SK-N-SH (cell line): ENCODE measurements at regions not wholly inside any gene's neighbourhood (a gene's known extent, or its start where the extent isn't known, plus 50 kb on each side); places are given as distances from the start of the nearest gene placed in this dataset.

Experiments
- CTCF ChIA-PET: fragments of 300-600, 350-600 bp; formaldehyde crosslinking; extraction: SDS; loops from one replicate; lab custom pipeline; 2021; lab: Yijun Ruan, JAX
- POLR2A ChIA-PET: fragments of 350-600 bp; sonication (Branson Sonifier 250); formaldehyde crosslinking; extraction: SDS; loops from one replicate; lab custom pipeline; 2020; ENCODE audit warnings: antibody characterized with exemption, inconsistent platforms; lab: Yijun Ruan, JAX
- DNase-seq: peaks from one replicate; pipeline ENCODE4 v3.0.0; 2012
- H2AFZ ChIP-seq: fragments of 200-600 bp; sonication (generic); 2 replicates; pipeline ENCODE4 v1.8.1; 2016; ENCODE audit warnings: antibody characterized with exemption, mild to moderate bottlenecking, low read depth
- H3F3A ChIP-seq: fragments of 200-600 bp; sonication (generic); replicated peaks from 2 replicates; pipeline ENCODE3; 2016; ENCODE audit warnings: antibody characterized with exemption, mild to moderate bottlenecking; ENCODE audit not compliant: insufficient read depth
- H3K27ac ChIP-seq, 2 experiments: fragments of 200-500 bp in 1 of 2; fragments of 200-600 bp in 1 of 2; sonication (Bioruptor generic) in 1 of 2; sonication (generic), shearing (Covaris generic) in 1 of 2; 2 replicates each; pipeline versions ENCODE4 v1.5.1 to v1.6.1; 2014 to 2016; ENCODE audit warnings: low read depth in 2 of 2, inconsistent platforms in 1 of 2, low read length in 1 of 2, mild to moderate bottlenecking in 1 of 2, mixed read lengths in 1 of 2
- H3K27me3 ChIP-seq: fragments of 200-600 bp; sonication (generic), shearing (Covaris generic); 2 replicates; pipeline ENCODE4 v1.6.1; 2016; ENCODE audit warnings: mixed run types; ENCODE audit not compliant: insufficient read depth
- H3K36me3 ChIP-seq, 2 experiments: fragments of 200-500 bp in 1 of 2; fragments of 200-600 bp in 1 of 2; sonication (Bioruptor generic) in 1 of 2; sonication (generic) in 1 of 2; replicated peaks in 1 of 2; 2 replicates each; pipeline versions ENCODE3 to v1.5.1; 2014 to 2016; ENCODE audit warnings: low read length in 1 of 2, mild to moderate bottlenecking in 1 of 2; ENCODE audit not compliant: insufficient read depth in 2 of 2, control insufficient read depth in 1 of 2
- H3K4me1 ChIP-seq, 2 experiments: fragments of 200-500 bp in 1 of 2; fragments of 200-600 bp in 1 of 2; sonication (Bioruptor generic) in 1 of 2; sonication (generic), shearing (Covaris generic) in 1 of 2; 2 replicates each; pipeline versions ENCODE4 v1.5.1 to v1.6.1; 2014 to 2016; ENCODE audit warnings: low read depth in 1 of 2, low read length in 1 of 2, mixed run types in 1 of 2; ENCODE audit not compliant: insufficient read depth in 2 of 2, control insufficient read depth in 1 of 2
- H3K4me2 ChIP-seq: fragments of 200-600 bp; sonication (generic), shearing (Covaris generic); 2 replicates; pipeline ENCODE4 v1.6.1; 2017; ENCODE audit warnings: mixed run types
- H3K4me3 ChIP-seq, 2 experiments: fragments of 200-500 bp in 1 of 2; fragments of 200-600 bp in 1 of 2; sonication (Bioruptor generic) in 1 of 2; sonication (generic), shearing (Covaris generic) in 1 of 2; 2 replicates each; pipeline versions ENCODE4 v1.5.1 to v1.8.1; 2014 to 2016; ENCODE audit warnings: low read depth in 2 of 2, inconsistent platforms in 1 of 2, low read length in 1 of 2, mild to moderate bottlenecking in 1 of 2, mixed read lengths in 1 of 2, moderate library complexity in 1 of 2
- H3K79me2 ChIP-seq: fragments of 200-600 bp; sonication (generic); 2 replicates; pipeline ENCODE4 v1.8.1; 2017; ENCODE audit warnings: mild to moderate bottlenecking; ENCODE audit not compliant: insufficient read depth
- H3K9ac ChIP-seq: fragments of 200-600 bp; sonication (generic); 2 replicates; pipeline ENCODE4 v1.6.1; 2017; ENCODE audit warnings: mixed run types
- H3K9me2 ChIP-seq: fragments of 200-600 bp; sonication (generic); 2 replicates; pipeline ENCODE4 v1.6.1; 2017; ENCODE audit warnings: mixed run types
- H3K9me3 ChIP-seq: fragments of 200-600 bp; sonication (generic); 2 replicates; pipeline ENCODE4 v1.6.1; 2017; ENCODE audit warnings: mixed run types, mild to moderate bottlenecking, moderate library complexity
- H4K20me1 ChIP-seq: fragments of 200-600 bp; sonication (generic); 2 replicates; pipeline ENCODE4 v1.6.1; 2017; ENCODE audit warnings: mild to moderate bottlenecking, mixed run types; ENCODE audit not compliant: insufficient read depth
- EP300 ChIP-seq, 2 experiments: IDR thresholded peaks; 2 replicates each; pipeline versions ENCODE4 v1.4.0 to v1.6.1; 2012; ENCODE audit warnings: borderline replicate concordance in 1 of 2, low read depth in 1 of 2, low read length in 1 of 2
- EZH2phosphoT487 ChIP-seq: fragments of 200-600 bp; sonication (generic); IDR thresholded peaks from 2 replicates; pipeline ENCODE4 v1.6.1; 2017; ENCODE audit warnings: low read depth, mixed run types, mild to moderate bottlenecking, antibody characterized with exemption, moderate library complexity, borderline replicate concordance
- FOSL2 ChIP-seq: IDR thresholded peaks from 2 replicates; pipeline ENCODE4 v1.4.0; 2012; ENCODE audit warnings: low read depth, mild to moderate bottlenecking, moderate library complexity, borderline replicate concordance
- FOXJ3 ChIP-seq: sonication (generic); formaldehyde crosslinking; IDR thresholded peaks from 2 replicates; pipeline ENCODE4 v1.5.1; 2020; ENCODE audit warnings: mild to moderate bottlenecking, missing genetic modification reagents
- GATA2 ChIP-seq: sonication (generic); formaldehyde crosslinking; IDR thresholded peaks from 2 replicates; pipeline ENCODE4 v1.5.0; 2020; ENCODE audit warnings: mild to moderate bottlenecking, missing genetic modification reagents
- JUND ChIP-seq: IDR thresholded peaks from 2 replicates; pipeline ENCODE4 v1.4.0; 2012
- MAX ChIP-seq: IDR thresholded peaks from 2 replicates; pipeline ENCODE4 v1.4.0; 2012; ENCODE audit warnings: low read depth
- MEF2A ChIP-seq: IDR thresholded peaks from 2 replicates; pipeline ENCODE4 v1.4.0; 2012; ENCODE audit warnings: low read depth, borderline replicate concordance
- POLR2AphosphoS5 ChIP-seq: IDR thresholded peaks from 2 replicates; pipeline ENCODE4 v1.6.1; 2012; ENCODE audit warnings: low read depth, low read length
- RAD21 ChIP-seq: IDR thresholded peaks from 2 replicates; pipeline ENCODE4 v1.6.1; 2012; ENCODE audit warnings: mild to moderate bottlenecking, low read length
- RCOR1 ChIP-seq: fragments of 150-350 bp; IDR thresholded peaks from 2 replicates; pipeline ENCODE4 v1.6.1; 2017; ENCODE audit warnings: antibody characterized with exemption, low read length
- REST ChIP-seq: IDR thresholded peaks from 2 replicates; pipeline ENCODE4 v1.6.1; 2012; ENCODE audit warnings: mild to moderate bottlenecking, low read depth, low read length, moderate library complexity
- TAF1 ChIP-seq: IDR thresholded peaks from 2 replicates; pipeline ENCODE4 v1.6.1; 2012; ENCODE audit warnings: low read depth, mild to moderate bottlenecking, low read length, moderate library complexity, borderline replicate concordance
- TCF12 ChIP-seq: IDR thresholded peaks from 2 replicates; pipeline ENCODE4 v1.4.0; 2012
- TEAD4 ChIP-seq: IDR thresholded peaks from 2 replicates; pipeline ENCODE4 v1.4.0; 2012; ENCODE audit warnings: mild to moderate bottlenecking, borderline replicate concordance; ENCODE audit not compliant: insufficient read depth
- USF2 ChIP-seq: fragments of 150-350 bp; IDR thresholded peaks from 2 replicates; pipeline ENCODE4 v1.6.1; 2017; ENCODE audit warnings: antibody characterized with exemption, low read length, low read depth, borderline replicate concordance
- YY1 ChIP-seq: IDR thresholded peaks from 2 replicates; pipeline ENCODE4 v1.4.0; 2012; ENCODE audit warnings: low read depth, mild to moderate bottlenecking
- ZBTB33 ChIP-seq: IDR thresholded peaks from 2 replicates; pipeline ENCODE4 v1.4.0; 2012; ENCODE audit warnings: low read depth, borderline replicate concordance
- WGBS: methylation state at CpG from one replicate; pipeline ENCODE4 v1.1.6; 2017; ENCODE audit warnings: low lambda C conversion rate; 5-methylcytosine and 5-hydroxymethylcytosine counted together

GRCh38 chr7:49093218-49093617, 168.9 kb downstream of the CDC14C start:
- H3K4me2 ChIP-seq, result no peak overlapping the region
- WGBS, result 0% methylated on average over 1 of the region's 1 CpG
- no peaks in the 10 kb centered on the region for H3K4me1 ChIP-seq
- H3K9ac ChIP-seq, result no peak overlapping the region
- H3F3A ChIP-seq, result no peaks in the 10 kb centered on the region
- no peak for DNase-seq
- ChIA-PET CTCF (no interaction called here), POLR2A (no interaction called here)
- no peaks in the 10 kb centered on the region for H3K79me2 ChIP-seq
- TF ChIP-seq GATA2 (CRISPR knock-in tag) (no peak), TAF1 (no peak), EP300 (IDR thresholded peaks at IDR 0.05; ENCODE audit: borderline replicate concordance in 1 of 2, low read depth in 1 of 2, low read length in 1 of 2) (no peak), RAD21 (no peak), REST (no peak), JUND (no peak), USF2 (no peak), FOSL2 (no peak), MAX (no peak), EZH2phosphoT487 (no peak), TEAD4 (no peak), YY1 (no peak), FOXJ3 (CRISPR knock-in tag) (no peak), MEF2A (no peak)
- H3K36me3 ChIP-seq, result no peaks in the 10 kb centered on the region
- H4K20me1 ChIP-seq, result no peaks in the 10 kb centered on the region
- H3K27ac ChIP-seq, result no peak overlapping the region
- H3K4me3 ChIP-seq, result no peak overlapping the region
- H3K9me3 ChIP-seq, result no peaks in the 10 kb centered on the region; the same call in 1 of the 2 replicates
- no peak overlapping the region for H2AFZ ChIP-seq
- H3K9me2 ChIP-seq, result no peaks in the 10 kb centered on the region
- H3K27me3 ChIP-seq, result no peaks in the 10 kb centered on the region

- Histone ChIP-seq H3F3A (no peaks in the 10 kb centered on the region), H3K79me2 (no peaks in the 10 kb centered on the region), H3K27me3 (no peaks in the 10 kb centered on the region), H3K9me3 (no peaks in the 10 kb centered on the region; the same call in 1 of the 2 replicates), H4K20me1 (no peaks in the 10 kb centered on the region), H3K4me1 (no peaks in the 10 kb centered on the region), H3K9ac (no peak overlapping the region), H3K9me2 (no peaks in the 10 kb centered on the region), H3K27ac (no peak overlapping the region), H2AFZ (no peak overlapping the region), H3K4me2 (no peak overlapping the region), H3K4me3 (no peak overlapping the region), H3K36me3 (no peaks in the 10 kb centered on the region)
- ChIA-PET CTCF (no interaction called here), POLR2A (no interaction called here)
- TF ChIP-seq RCOR1 (no peak), TCF12 (no peak), POLR2AphosphoS5 (no peak), ZBTB33 (no peak)
- 1% methylated on average over 2 of the region's 2 CpGs for WGBS
- no peak for DNase-seq
Observed at GRCh38 chr7:49094866-49095265, 170.5 kb downstream of the CDC14C start.
